ENCODE measurements at regions not wholly inside any gene's neighbourhood (a gene's known extent, or its start where the extent isn't known, plus 50 kb on each side); places are given as distances from the start of the nearest gene placed in this dataset.

GRCh38 chr10:113446739-113447138 lies 106.1 kb upstream of the HABP2 start:
- no peak for DNase-seq

GRCh38 chr10:113447278-113447677 lies 105.6 kb upstream of the HABP2 start:
- DNase-seq = no peak

- DNase-seq = no peak
These were observed 103.7 kb upstream of the HABP2 start for GRCh38 chr10:113449006-113449695.

GRCh38 chr10:113450046-113450804 lies 102.6 kb upstream of the HABP2 start:
- no peak for DNase-seq

- DNase-seq = no peak
These were observed 101.9 kb upstream of the HABP2 start for GRCh38 chr10:113450906-113451305.

- DNase-seq = no peak
These were observed 100.6 kb upstream of the HABP2 start for GRCh38 chr10:113452146-113452845.

- no peak for DNase-seq
These were observed 99.5 kb upstream of the HABP2 start for GRCh38 chr10:113453351-113453750.

- DNase-seq = peak; percentile 11 to 42
These were observed 98.4 kb upstream of the HABP2 start for GRCh38 chr10:113454341-113455061.

GRCh38 chr10:113455947-113456346 lies 96.9 kb upstream of the HABP2 start:
- no peak for DNase-seq

- DNase-seq = no peak
These were observed 96.1 kb upstream of the HABP2 start for GRCh38 chr10:113456741-113457140.

GRCh38 chr10:113457408-113457807 lies 95.4 kb upstream of the HABP2 start:
- no peak for DNase-seq

GRCh38 chr10:113458451-113458850 lies 94.4 kb upstream of the HABP2 start:
- no peak for DNase-seq

- DNase-seq = no peak
These were observed 93.9 kb upstream of the HABP2 start for GRCh38 chr10:113458944-113459343.

- no peak for DNase-seq
These were observed 93.1 kb upstream of the HABP2 start for GRCh38 chr10:113459626-113460280.

- no peak for DNase-seq
These were observed 89.8 kb upstream of the HABP2 start for GRCh38 chr10:113463083-113463482.

- DNase-seq = no peak
These were observed 89.1 kb upstream of the HABP2 start for GRCh38 chr10:113463777-113464176.

GRCh38 chr10:113469796-113470195 lies 83.1 kb upstream of the HABP2 start:
- DNase-seq = no peak

GRCh38 chr10:113470372-113471240 lies 82.2 kb upstream of the HABP2 start:
- no peak for DNase-seq

GRCh38 chr10:113471241-113471996 lies 81.4 kb upstream of the HABP2 start:
- no peak for DNase-seq

GRCh38 chr10:113473011-113473410 lies 79.8 kb upstream of the HABP2 start:
- DNase-seq = no peak

- no peak for DNase-seq
These were observed 79.0 kb upstream of the HABP2 start for GRCh38 chr10:113473851-113474250.
